GM06990 (cell line): ENCODE measurements at regions not wholly inside any gene's neighbourhood (a gene's known extent, or its start where the extent isn't known, plus 50 kb on each side); places are given as distances from the start of the nearest gene placed in this dataset.

Experiments
- DNase-seq: peaks from one replicate; pipeline ENCODE4 v3.0.0-alpha.2; 2011; ENCODE audit not compliant: insufficient read length; ENCODE audit errors: extremely low read depth
- H3K27me3 ChIP-seq: replicated peaks from 2 replicates; pipeline ENCODE4 v1.6.0; 2011; ENCODE audit warnings: low read length; ENCODE audit not compliant: control insufficient read depth, insufficient read depth
- H3K36me3 ChIP-seq: 2 replicates; pipeline ENCODE4 v1.5.1; 2011; ENCODE audit warnings: low read length; ENCODE audit not compliant: control insufficient read depth, insufficient read depth
- H3K4me3 ChIP-seq: replicated peaks from 2 replicates; pipeline ENCODE4 v1.5.1; 2011; ENCODE audit warnings: low read depth, mild to moderate bottlenecking, control low read depth, low read length
- TF ChIP-seq, protein P1 (sequence below): IDR thresholded peaks from 2 replicates; pipeline ENCODE4 v1.5.1; 2011; ENCODE audit warnings: low read length, control low read depth, mild to moderate bottlenecking, inconsistent platforms; ENCODE audit not compliant: insufficient read depth, poor library complexity, severe bottlenecking

- Histone ChIP-seq H3K4me3 (no peak overlapping the region), H3K27me3 (peaks cover 2% of the 10 kb centered on the region), H3K36me3 (no peaks in the 10 kb centered on the region)
- no peak for DNase-seq
- TF ChIP-seq, protein P1, sequence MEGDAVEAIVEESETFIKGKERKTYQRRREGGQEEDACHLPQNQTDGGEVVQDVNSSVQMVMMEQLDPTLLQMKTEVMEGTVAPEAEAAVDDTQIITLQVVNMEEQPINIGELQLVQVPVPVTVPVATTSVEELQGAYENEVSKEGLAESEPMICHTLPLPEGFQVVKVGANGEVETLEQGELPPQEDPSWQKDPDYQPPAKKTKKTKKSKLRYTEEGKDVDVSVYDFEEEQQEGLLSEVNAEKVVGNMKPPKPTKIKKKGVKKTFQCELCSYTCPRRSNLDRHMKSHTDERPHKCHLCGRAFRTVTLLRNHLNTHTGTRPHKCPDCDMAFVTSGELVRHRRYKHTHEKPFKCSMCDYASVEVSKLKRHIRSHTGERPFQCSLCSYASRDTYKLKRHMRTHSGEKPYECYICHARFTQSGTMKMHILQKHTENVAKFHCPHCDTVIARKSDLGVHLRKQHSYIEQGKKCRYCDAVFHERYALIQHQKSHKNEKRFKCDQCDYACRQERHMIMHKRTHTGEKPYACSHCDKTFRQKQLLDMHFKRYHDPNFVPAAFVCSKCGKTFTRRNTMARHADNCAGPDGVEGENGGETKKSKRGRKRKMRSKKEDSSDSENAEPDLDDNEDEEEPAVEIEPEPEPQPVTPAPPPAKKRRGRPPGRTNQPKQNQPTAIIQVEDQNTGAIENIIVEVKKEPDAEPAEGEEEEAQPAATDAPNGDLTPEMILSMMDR = no peak
Measured at GRCh38 chr9:134987376-134987775, 69.7 kb upstream of the FCN1 start.

GRCh38 chr9:134987906-134988700 lies 70.4 kb upstream of the FCN1 start:
- no peak overlapping the region for H3K4me3 ChIP-seq
- TF ChIP-seq, protein P1 = no peak
- H3K36me3 ChIP-seq = no peaks in the 10 kb centered on the region
- H3K27me3 ChIP-seq = peaks cover 2% of the 10 kb centered on the region
- no peak for DNase-seq

- TF ChIP-seq, protein P1 = no peak
- Histone ChIP-seq H3K4me3 (no peak overlapping the region), H3K36me3 (no peaks in the 10 kb centered on the region), H3K27me3 (peaks cover 2% of the 10 kb centered on the region)
- DNase-seq = no peak
Measured at GRCh38 chr9:134988706-134989105, 71.0 kb upstream of the FCN1 start.

- TF ChIP-seq, protein P1 = no peak
- H3K36me3 ChIP-seq = no peaks in the 10 kb centered on the region
- peaks cover 2% of the 10 kb centered on the region for H3K27me3 ChIP-seq
- no peak for DNase-seq
- no peak overlapping the region for H3K4me3 ChIP-seq
Measured at GRCh38 chr9:134989206-134990065, 71.7 kb upstream of the FCN1 start.

DNA sequence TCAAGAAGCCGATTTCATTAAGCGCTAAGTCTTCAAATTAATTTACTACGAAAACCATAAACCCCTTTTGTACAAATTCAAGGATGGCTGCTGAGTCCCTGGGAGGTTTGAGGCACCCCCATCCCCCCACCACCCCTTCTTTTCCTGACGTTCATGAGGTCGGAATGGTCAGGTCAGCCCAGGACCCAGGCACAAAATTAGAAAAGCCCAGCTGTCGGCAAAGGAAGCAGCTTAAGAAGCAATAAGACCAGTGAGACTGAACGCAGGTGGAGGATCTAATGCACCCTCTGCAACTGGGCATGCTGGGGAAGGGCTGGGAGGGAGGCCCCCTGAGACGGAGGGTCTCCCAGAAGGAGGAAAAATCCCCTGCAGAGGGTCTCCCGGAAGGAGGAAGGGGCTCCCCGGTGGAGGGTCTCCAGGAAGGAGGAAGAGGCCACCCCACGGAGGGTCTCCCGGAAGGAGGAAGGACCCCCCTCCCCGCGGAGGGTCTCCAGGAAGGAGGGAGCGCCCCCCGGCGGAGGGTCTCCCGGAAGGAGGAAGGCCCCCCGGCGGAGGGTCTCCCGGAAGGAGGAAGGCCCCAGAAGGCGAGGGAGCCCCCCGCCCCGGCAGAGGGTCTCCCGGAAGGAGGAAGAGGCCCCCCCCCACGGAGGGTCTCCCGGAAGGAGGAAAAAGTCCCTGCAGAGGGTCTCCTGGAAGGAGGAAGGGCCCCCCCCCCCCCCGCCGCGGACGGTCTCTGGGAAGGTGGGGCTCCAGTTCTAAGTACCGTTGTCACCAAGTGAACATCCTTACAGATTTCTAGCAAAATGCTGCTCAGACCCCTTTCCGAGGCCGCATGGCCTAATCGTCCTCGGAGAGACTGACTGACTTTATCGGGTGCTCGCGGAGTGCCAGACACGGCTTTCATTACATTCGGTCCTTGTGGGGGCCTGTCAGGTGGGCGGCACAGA lies 74.4 kb upstream of the FCN1 start:
- TF ChIP-seq, protein P1 = no peak
- Histone ChIP-seq H3K4me3 (no peak overlapping the region), H3K36me3 (no peaks in the 10 kb centered on the region), H3K27me3 (no peaks in the 10 kb centered on the region; the same call in 1 of the 2 replicates)
- DNase-seq = no peak
